ENCODE measurements at regions not wholly inside any gene's neighbourhood (a gene's known extent, or its start where the extent isn't known, plus 50 kb on each side); places are given as distances from the start of the nearest gene placed in this dataset.

GRCh38 chr10:121425623-121426022, 172.6 kb downstream of the FGFR2 start:
- no peak overlapping the region for H2AFZ ChIP-seq (ENCODE audit: low read length)

GRCh38 chr10:121426307-121426706, 171.9 kb downstream of the FGFR2 start:
- no peaks in the 10 kb centered on the region for H3F3A ChIP-seq (ENCODE audit: insufficient read depth, low read length)
- H3K9ac ChIP-seq (ENCODE audit: low read length) = no peak overlapping the region
- H2AFZ ChIP-seq (ENCODE audit: low read length) = no peak overlapping the region
- H3K4me1 ChIP-seq (ENCODE audit: insufficient read depth, low read length, severe bottlenecking) = no peaks in the 10 kb centered on the region
- TF ChIP-seq CTCF (IDR thresholded peaks at IDR 0.05; ENCODE audit: low read length) (no peak), EZH2 (IDR thresholded peaks at IDR 0.05; ENCODE audit: borderline replicate concordance, low read length) (no peak)
- H3K27me3 ChIP-seq (ENCODE audit: insufficient read depth, low read length) = no peaks in the 10 kb centered on the region
- no peaks in the 10 kb centered on the region for H3K36me3 ChIP-seq (ENCODE audit: insufficient read depth, low read length)
- no peaks in the 10 kb centered on the region for H3K79me2 ChIP-seq (ENCODE audit: insufficient read depth, low read length)
- no peak overlapping the region for H3K27ac ChIP-seq (ENCODE audit: low read depth, low read length, poor library complexity, severe bottlenecking)
- no peaks in the 10 kb centered on the region for H4K20me1 ChIP-seq (ENCODE audit: insufficient read depth, low read length)
- H3K9me3 ChIP-seq (ENCODE audit: low read length) = no peaks in the 10 kb centered on the region
- H3K9me2 ChIP-seq (ENCODE audit: low read depth, low read length) = no peaks in the 10 kb centered on the region
- no peak overlapping the region for H3K4me2 ChIP-seq (ENCODE audit: low read length)
- no peak overlapping the region for H3K4me3 ChIP-seq (ENCODE audit: low read depth, low read length, poor library complexity, severe bottlenecking)

More at GRCh38 chr10:121425623-121426022, 172.6 kb downstream of the FGFR2 start:
- Histone ChIP-seq H3K27ac (ENCODE audit: low read depth, low read length, poor library complexity, severe bottlenecking) (no peak overlapping the region), H3K9me2 (ENCODE audit: low read depth, low read length) (no peaks in the 10 kb centered on the region), H3K9me3 (ENCODE audit: low read length) (no peaks in the 10 kb centered on the region), H3K4me3 (ENCODE audit: low read depth, low read length, poor library complexity, severe bottlenecking) (no peak overlapping the region), H3K27me3 (ENCODE audit: insufficient read depth, low read length) (no peaks in the 10 kb centered on the region), H3K9ac (ENCODE audit: low read length) (no peak overlapping the region), H3K79me2 (ENCODE audit: insufficient read depth, low read length) (no peaks in the 10 kb centered on the region), H3F3A (ENCODE audit: insufficient read depth, low read length) (no peaks in the 10 kb centered on the region), H4K20me1 (ENCODE audit: insufficient read depth, low read length) (no peaks in the 10 kb centered on the region), H3K4me2 (ENCODE audit: low read length) (no peak overlapping the region), H3K4me1 (ENCODE audit: insufficient read depth, low read length, severe bottlenecking) (no peaks in the 10 kb centered on the region), H3K36me3 (ENCODE audit: insufficient read depth, low read length) (no peaks in the 10 kb centered on the region)
- no peak for TF ChIP-seq CTCF (IDR thresholded peaks at IDR 0.05; ENCODE audit: low read length)
- no peak for TF ChIP-seq EZH2 (IDR thresholded peaks at IDR 0.05; ENCODE audit: borderline replicate concordance, low read length)
